GM20000 (cell line): ENCODE measurements at regions not wholly inside any gene's neighbourhood (a gene's known extent, or its start where the extent isn't known, plus 50 kb on each side); places are given as distances from the start of the nearest gene placed in this dataset.

Experiments used
- DNase-seq: peaks from one replicate; pipeline ENCODE4 v3.0.0; 2012; ENCODE audit warnings: low spot score
- TF ChIP-seq, protein P1 (sequence below): IDR thresholded peaks from 2 replicates; pipeline ENCODE4 v1.5.1; 2012; ENCODE audit warnings: mild to moderate bottlenecking, control low read depth; ENCODE audit errors: extremely low read depth, missing control alignments

DNA sequence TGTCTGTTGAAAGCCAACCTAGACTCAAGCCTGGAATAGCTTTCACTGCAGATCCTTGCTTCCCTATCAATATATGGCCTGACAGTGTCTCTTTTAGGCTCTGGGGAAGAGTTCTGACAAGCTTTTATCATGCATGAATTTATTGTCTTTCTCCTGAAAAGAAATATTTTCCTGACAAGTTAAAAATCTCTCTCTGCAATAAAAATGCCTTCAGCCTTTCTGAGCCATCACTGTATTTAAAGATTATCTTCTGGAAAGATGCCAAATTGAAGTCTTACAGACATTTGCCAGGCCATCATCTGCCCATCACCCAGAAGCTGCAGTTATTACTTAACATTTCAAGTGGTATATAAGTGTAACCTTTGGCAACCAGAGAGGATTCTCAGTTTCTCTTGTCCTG lies 88.1 kb upstream of the HTR1A start:
- TF ChIP-seq, protein P1, sequence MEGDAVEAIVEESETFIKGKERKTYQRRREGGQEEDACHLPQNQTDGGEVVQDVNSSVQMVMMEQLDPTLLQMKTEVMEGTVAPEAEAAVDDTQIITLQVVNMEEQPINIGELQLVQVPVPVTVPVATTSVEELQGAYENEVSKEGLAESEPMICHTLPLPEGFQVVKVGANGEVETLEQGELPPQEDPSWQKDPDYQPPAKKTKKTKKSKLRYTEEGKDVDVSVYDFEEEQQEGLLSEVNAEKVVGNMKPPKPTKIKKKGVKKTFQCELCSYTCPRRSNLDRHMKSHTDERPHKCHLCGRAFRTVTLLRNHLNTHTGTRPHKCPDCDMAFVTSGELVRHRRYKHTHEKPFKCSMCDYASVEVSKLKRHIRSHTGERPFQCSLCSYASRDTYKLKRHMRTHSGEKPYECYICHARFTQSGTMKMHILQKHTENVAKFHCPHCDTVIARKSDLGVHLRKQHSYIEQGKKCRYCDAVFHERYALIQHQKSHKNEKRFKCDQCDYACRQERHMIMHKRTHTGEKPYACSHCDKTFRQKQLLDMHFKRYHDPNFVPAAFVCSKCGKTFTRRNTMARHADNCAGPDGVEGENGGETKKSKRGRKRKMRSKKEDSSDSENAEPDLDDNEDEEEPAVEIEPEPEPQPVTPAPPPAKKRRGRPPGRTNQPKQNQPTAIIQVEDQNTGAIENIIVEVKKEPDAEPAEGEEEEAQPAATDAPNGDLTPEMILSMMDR: no peak
- DNase-seq: no peak

DNA sequence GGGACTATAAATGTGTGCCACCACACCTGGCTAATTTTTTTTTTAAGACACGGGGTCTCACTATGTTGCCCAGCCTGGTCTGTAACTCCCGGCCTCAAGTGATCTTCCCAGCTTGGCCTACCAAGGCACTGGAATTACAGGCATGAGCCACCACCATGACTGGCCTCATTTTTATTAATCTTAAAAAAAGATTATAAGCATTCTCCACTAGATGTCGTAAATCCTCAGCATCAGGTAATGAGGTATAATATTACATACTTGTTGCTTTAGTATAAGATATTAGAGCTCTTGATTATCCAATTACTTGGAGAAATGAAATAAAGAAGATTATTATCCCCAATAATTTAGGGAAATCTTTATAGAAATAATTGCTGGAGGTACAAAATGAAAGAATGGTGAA lies 78.2 kb upstream of the HTR1A start:
- TF ChIP-seq, protein P1: no peak

DNA sequence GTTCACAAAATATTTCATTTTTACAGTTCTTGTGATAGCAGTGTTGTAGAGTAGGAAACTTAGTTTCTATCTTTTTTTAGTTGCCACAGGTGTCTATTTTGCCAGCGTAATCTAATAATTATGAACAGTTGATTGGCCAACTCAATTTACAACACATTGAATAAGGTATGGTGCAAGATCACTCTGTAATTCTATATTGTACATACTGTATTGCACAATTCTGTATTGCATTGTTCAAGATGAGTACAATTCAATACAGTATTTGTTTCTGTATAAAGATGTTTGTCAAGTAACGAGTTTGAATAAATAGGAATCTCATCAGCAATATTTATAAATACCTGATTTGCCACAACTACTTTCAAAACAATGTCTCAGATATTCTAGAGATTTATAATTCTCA lies 64.2 kb upstream of the HTR1A start:
- DNase-seq: no peak
- TF ChIP-seq, protein P1: no peak

More for the DNA sequence above, 78.2 kb upstream of the HTR1A start:
- DNase-seq: no peak

DNA sequence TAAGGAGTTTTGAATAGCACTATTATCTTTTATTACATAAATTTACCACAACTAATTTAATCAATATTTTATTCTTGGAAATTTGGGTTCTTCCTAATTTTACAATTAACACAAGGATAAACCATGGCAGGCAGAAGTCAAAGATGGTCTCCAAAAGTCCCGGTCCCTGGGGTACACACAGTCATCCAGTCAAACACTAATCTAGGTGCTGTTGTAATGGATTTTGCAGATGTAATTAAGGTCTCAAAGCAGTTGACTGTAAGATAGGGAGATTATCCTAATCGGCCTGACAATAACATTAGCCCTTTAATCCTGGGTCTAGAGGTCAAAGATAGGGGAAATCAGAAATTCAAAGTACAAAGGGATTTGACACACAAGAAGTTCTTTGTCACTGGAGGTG lies 57.5 kb upstream of the HTR1A start:
- TF ChIP-seq, protein P1: no peak
- DNase-seq: no peak

DNA sequence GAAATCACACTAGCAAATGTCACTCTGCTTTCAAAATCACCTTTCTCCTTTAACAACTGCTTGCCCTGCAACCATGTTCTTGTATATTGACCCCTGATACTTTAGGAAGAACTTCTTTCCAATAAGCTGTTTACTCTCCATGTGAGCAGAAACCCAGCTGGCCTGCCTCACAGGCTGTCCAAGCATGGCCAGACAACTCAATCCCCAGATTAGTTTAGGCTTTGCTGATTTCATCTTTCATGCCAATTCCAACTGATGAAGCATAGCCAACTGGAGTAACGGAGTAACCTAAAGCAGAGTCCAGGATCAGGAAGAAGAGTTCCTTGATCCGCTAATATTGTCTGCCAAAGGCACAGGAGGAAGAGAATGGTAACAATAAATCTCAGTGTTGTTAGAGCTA lies 56.7 kb upstream of the HTR1A start:
- TF ChIP-seq, protein P1: no peak
- no peak for DNase-seq

DNA sequence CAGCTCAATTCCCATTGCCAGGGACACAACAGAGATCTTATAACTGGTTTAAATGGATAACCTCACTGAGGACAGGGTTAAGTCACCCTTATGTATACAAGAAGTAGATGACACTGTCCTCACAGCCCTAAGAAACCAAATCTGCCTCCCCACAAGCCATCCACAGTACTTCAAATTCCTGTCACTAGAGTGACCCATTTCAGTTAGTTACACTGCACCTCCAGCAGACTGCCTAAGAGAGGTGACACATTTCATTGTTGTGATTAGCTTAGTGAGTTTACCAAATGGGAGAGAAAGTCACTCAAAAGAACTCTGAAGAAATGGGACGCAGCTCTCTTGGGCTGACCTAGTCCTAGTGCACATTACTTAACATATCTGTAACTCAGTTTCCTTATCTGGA lies 53.6 kb upstream of the HTR1A start:
- TF ChIP-seq, protein P1: no peak
- no peak for DNase-seq
